Smooth muscle cell (in vitro differentiated cells): ENCODE measurements at regions not wholly inside any gene's neighbourhood (a gene's known extent, or its start where the extent isn't known, plus 50 kb on each side); places are given as distances from the start of the nearest gene placed in this dataset.

Experiments used
- DNase-seq: peaks from one replicate; lab custom pipeline; 2025; ENCODE audit not compliant: unreplicated experiment; lab: John Stamatoyannopoulos, UW
- H2AFZ ChIP-seq: fragments of 200-600 bp; sonication (generic); 2 replicates; pipeline ENCODE4 v1.6.0; 2016; ENCODE audit warnings: antibody characterized with exemption, low read depth, mild to moderate bottlenecking
- H3F3A ChIP-seq: fragments of 200-600 bp; sonication (generic); 2 replicates; pipeline ENCODE4 v1.6.0; 2017; ENCODE audit warnings: antibody characterized with exemption, low read depth
- H3K27ac ChIP-seq: fragments of 200-600 bp; sonication (generic); 2 replicates; pipeline ENCODE4 v1.5.1; 2016; ENCODE audit warnings: low read depth, mild to moderate bottlenecking
- H3K27me3 ChIP-seq: fragments of 200-600 bp; sonication (generic); 2 replicates; pipeline ENCODE4 v1.6.1; 2016; ENCODE audit warnings: low read depth, mild to moderate bottlenecking
- H3K36me3 ChIP-seq: fragments of 200-600 bp; sonication (generic); 2 replicates; pipeline ENCODE4 v1.5.1; 2016; ENCODE audit warnings: low read depth
- H3K4me1 ChIP-seq: fragments of 200-600 bp; sonication (generic); 2 replicates; pipeline ENCODE4 v1.5.1; 2016; ENCODE audit warnings: low read depth
- H3K4me2 ChIP-seq: fragments of 200-600 bp; sonication (generic); 2 replicates; pipeline ENCODE4 v1.6.0; 2016; ENCODE audit warnings: mild to moderate bottlenecking
- H3K4me3 ChIP-seq: fragments of 200-600 bp; sonication (generic); 2 replicates; pipeline ENCODE4 v1.5.1; 2016; ENCODE audit warnings: mild to moderate bottlenecking
- H3K79me2 ChIP-seq: fragments of 200-600 bp; sonication (generic); 2 replicates; pipeline ENCODE4 v1.6.0; 2016; ENCODE audit warnings: low read depth, mild to moderate bottlenecking
- H3K9ac ChIP-seq: fragments of 200-600 bp; sonication (generic); 2 replicates; pipeline ENCODE4 v1.6.0; 2016; ENCODE audit warnings: low read depth
- H3K9me3 ChIP-seq: fragments of 200-600 bp; sonication (generic); replicated peaks from 2 replicates; pipeline ENCODE4 v1.5.1; 2016; ENCODE audit warnings: low read depth
- H4K20me1 ChIP-seq: fragments of 200-600 bp; sonication (generic); 2 replicates; pipeline ENCODE4 v1.6.0; 2016; ENCODE audit warnings: low read depth
- CTCF ChIP-seq: fragments of 200-600 bp; sonication (generic); IDR thresholded peaks from 2 replicates; pipeline ENCODE4 v1.5.1; 2017; ENCODE audit warnings: borderline replicate concordance, mild to moderate bottlenecking, antibody characterized with exemption; ENCODE audit not compliant: insufficient read depth, poor library complexity, severe bottlenecking
- WGBS: methylation state at CpG from one replicate; pipeline ENCODE4 v1.1.7; 2016; ENCODE audit warnings: low lambda C conversion rate; 5-methylcytosine and 5-hydroxymethylcytosine counted together

DNA sequence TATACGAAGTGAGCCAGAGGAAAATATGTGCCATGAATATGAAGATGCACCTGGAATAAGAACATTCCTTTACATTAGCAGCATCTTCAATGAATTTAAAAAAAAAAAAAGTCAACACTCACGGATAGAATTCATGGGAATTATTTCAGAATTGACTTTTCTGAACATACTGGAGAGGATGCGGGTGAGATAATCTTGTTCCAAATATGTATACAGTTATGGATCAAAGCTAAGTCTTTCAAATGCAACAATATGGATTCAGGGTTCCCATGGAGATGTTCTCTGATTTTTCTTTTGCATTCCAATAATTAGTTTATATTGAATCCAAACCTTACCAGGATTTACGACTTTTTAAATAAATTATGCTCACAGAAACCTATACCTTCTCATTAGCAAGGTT, 1660.7 kb downstream of the SLITRK1 start:
- no peak for DNase-seq
- H3F3A ChIP-seq = no peaks in the 10 kb centered on the region
- TF ChIP-seq CTCF = no peak
- no peak overlapping the region for H3K9ac ChIP-seq
- H3K27me3 ChIP-seq = no peaks in the 10 kb centered on the region
- H3K36me3 ChIP-seq = no peaks in the 10 kb centered on the region
- WGBS = 89% methylated on average over 4 of the region's 4 CpGs
- no peak overlapping the region for H3K4me2 ChIP-seq
- no peak overlapping the region for H3K27ac ChIP-seq
- no peaks in the 10 kb centered on the region for H3K9me3 ChIP-seq
- H4K20me1 ChIP-seq = no peaks in the 10 kb centered on the region
- H3K4me1 ChIP-seq = no peaks in the 10 kb centered on the region
- H2AFZ ChIP-seq = no peak overlapping the region
- H3K79me2 ChIP-seq = no peaks in the 10 kb centered on the region
- H3K4me3 ChIP-seq = no peak overlapping the region

DNA sequence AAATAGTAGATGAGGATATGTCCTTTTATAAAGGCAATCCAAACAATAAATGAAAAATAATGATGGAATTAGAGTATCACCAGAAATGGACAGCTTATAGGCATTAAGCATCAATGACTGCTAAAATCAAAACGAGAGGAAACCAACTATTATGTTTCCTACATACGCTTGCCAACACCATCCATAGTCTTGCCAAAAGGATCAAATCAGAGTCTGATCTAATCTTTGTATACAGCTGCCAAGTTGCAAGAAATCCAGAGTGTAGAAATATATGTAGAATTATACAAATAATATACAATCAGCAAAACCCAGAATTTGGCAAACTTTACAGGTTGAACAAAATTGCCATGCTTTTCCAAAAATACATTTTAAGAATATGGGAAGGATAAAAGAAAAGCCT, 1661.6 kb downstream of the SLITRK1 start:
- 91% methylated on average over 2 of the region's 2 CpGs for WGBS
- DNase-seq = no peak
- H3K9me3 ChIP-seq = no peaks in the 10 kb centered on the region
- no peaks in the 10 kb centered on the region for H3K79me2 ChIP-seq
- no peaks in the 10 kb centered on the region for H3F3A ChIP-seq
- no peak overlapping the region for H3K27ac ChIP-seq
- no peak overlapping the region for H3K4me3 ChIP-seq
- no peak overlapping the region for H3K4me2 ChIP-seq
- H3K9ac ChIP-seq = no peak overlapping the region
- H4K20me1 ChIP-seq = no peaks in the 10 kb centered on the region
- no peaks in the 10 kb centered on the region for H3K36me3 ChIP-seq
- H2AFZ ChIP-seq = no peak overlapping the region
- TF ChIP-seq CTCF = no peak
- H3K27me3 ChIP-seq = no peaks in the 10 kb centered on the region
- no peaks in the 10 kb centered on the region for H3K4me1 ChIP-seq

DNA sequence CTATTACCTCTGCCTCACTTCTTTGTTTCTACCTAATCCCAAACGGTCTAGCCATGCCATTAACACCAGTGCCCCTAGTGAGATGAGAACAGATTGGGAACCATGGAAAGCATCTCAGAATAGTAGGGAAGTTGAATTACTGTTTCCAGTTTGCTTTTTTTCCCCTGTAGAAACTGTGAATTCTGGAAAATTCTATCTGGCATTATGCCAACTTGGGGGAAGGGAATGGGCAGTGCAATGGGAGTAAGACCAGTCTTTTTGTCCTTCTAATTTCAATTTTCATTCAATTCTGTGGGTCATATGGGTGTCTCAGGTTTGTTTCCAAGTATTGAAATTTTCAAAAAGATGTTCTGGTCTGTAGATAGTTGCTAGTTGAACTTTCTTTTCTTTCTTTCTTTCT, 1666.1 kb downstream of the SLITRK1 start:
- H3K36me3 ChIP-seq = no peaks in the 10 kb centered on the region
- H3K9ac ChIP-seq = no peak overlapping the region
- no peak for DNase-seq
- no peak overlapping the region for H3K27ac ChIP-seq
- WGBS = 78% methylated on average over 1 of the region's 1 CpG
- H4K20me1 ChIP-seq = no peaks in the 10 kb centered on the region
- no peaks in the 10 kb centered on the region for H3K4me1 ChIP-seq
- no peaks in the 10 kb centered on the region for H3K79me2 ChIP-seq
- TF ChIP-seq CTCF = no peak
- no peaks in the 10 kb centered on the region for H3K27me3 ChIP-seq
- no peak overlapping the region for H3K4me2 ChIP-seq
- H3K4me3 ChIP-seq = no peak overlapping the region
- H3F3A ChIP-seq = no peaks in the 10 kb centered on the region
- H3K9me3 ChIP-seq = peaks cover 6% of the 10 kb centered on the region
- H2AFZ ChIP-seq = no peak overlapping the region

DNA sequence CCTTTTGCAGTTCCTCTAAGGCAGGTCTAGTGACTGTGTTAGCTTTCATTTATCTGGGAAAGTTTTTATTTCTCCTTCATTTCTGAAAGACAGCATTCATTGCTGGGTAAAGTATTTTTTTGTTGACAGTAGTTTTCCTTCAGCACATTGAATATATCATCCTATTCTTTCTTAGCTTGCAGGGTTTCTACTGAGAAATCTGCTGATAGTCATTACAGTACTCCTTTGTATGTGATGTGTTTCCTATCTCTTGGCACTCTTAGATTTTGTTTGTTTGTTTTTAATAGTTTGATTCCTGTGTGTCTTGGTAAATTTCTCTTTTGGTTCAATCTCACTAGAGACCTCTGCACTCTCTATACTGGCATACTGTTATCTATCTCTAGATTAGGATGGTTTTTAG, 1667.9 kb downstream of the SLITRK1 start:
- TF ChIP-seq CTCF = no peak
- Histone ChIP-seq H3K36me3 (no peaks in the 10 kb centered on the region), H3K9me3 (peaks cover 6% of the 10 kb centered on the region), H3K79me2 (no peaks in the 10 kb centered on the region), H3K4me1 (no peaks in the 10 kb centered on the region), H3K27me3 (no peaks in the 10 kb centered on the region), H4K20me1 (no peaks in the 10 kb centered on the region), H3K4me3 (no peak overlapping the region), H3K27ac (no peak overlapping the region), H3F3A (no peaks in the 10 kb centered on the region), H2AFZ (no peak overlapping the region), H3K9ac (no peak overlapping the region), H3K4me2 (no peak overlapping the region)
- DNase-seq = no peak
